Left renal pelvis (tissue), 4 donors: ENCODE measurements at regions not wholly inside any gene's neighbourhood (a gene's known extent, or its start where the extent isn't known, plus 50 kb on each side); places are given as distances from the start of the nearest gene placed in this dataset.

Experiments used
- DNase-seq, 4 donors: peaks; one replicate each; pipeline ENCODE4 v3.0.0-alpha.2; 2013; ENCODE audit warnings: low read depth in 4 of 4, low spot score in 3 of 4

GRCh38 chr12:111091051-111091450, 170.7 kb upstream of the MYL2 start:
- no peak for DNase-seq

DNA sequence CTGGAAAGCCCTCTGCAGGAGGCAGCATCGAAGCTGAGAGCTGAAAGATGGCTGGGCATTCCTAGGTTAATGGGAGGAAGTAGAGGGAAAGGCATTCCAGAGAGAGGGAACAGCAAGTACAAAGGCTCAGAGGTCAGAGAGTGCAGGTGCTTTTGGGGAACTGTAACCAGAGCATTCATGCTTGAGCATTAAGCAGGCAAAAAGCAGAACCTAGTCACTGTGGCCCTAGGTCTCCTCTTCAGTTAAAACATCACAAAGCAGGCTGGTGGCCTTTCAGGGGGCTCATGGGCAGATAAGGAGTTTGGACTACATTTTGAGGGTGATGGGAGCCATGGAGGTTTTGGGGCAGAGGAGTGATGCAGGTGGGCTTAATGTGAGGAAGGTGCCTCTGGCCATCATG, 169.2 kb upstream of the MYL2 start:
- no peak for DNase-seq

GRCh38 chr12:111088409-111088808, 168.0 kb upstream of the MYL2 start:
- no peak for DNase-seq

GRCh38 chr12:111086947-111087700, 166.7 kb upstream of the MYL2 start:
- DNase-seq = no peak

DNA sequence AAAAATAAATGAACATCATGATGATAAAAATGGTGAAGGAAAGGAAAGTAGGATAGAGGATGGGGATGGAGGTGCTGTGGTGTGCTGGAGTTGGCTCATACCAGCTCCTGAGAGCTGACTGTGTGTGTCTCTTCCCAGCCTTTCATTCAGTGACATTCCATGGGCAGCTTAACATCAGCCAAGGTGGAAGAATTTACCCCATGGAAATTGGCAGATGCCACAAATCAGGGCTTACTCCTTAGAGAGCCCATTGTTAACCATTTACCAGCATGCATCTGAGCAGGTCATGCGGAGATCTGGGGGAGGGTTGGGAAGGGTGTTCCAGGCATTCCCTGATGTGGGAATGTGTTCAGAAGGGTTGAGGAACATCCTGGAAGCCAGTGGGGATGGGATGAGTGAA, 164.7 kb upstream of the MYL2 start:
- no peak for DNase-seq

DNA sequence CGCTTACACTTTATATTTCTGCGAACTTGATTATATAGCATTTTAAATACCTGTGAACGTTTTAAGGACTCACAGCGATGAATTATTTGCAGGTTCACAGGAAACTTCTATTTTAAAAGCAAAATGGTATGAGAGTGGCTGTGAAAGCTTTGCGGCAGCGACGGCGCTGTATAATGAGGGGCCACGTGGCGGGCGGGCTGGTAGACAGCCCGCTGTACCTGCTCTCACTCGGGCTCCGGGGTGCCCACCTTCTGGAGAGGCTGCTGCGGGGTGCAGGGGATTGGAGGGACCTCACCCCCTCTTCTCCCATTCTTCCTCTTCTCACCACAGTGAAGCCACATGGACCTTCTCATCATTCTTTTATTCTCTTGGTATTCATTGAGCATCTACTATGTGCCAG, 164.2 kb upstream of the MYL2 start:
- DNase-seq = no peak

GRCh38 chr12:111084158-111084557, 163.8 kb upstream of the MYL2 start:
- DNase-seq = no peak

- DNase-seq = no peak
Observed at GRCh38 chr12:111081600-111081999, 161.2 kb upstream of the MYL2 start.

- DNase-seq = no peak
Observed at GRCh38 chr12:111078731-111079130, 158.4 kb upstream of the MYL2 start.

GRCh38 chr12:111076611-111077451, 156.5 kb upstream of the MYL2 start:
- no peak for DNase-seq

DNA sequence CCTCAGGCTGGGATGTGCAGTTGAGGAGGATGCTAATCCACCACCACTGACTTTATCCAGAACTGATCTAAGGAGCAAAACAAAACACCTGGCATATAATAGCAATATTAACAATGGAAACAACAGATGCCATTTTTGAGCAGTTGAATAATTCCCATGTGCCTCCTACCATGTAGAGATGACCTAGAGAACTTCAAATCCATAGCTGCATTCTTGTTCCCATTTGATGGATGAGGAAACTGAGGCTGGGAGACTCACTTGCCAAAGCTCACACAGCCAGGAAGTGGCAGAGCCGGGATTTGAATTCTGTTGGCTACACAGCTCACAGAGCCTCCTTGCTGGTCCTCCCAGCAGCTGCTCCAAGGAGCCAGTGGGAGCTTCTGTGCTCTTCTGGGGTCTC, 155.8 kb upstream of the MYL2 start:
- no peak for DNase-seq

- DNase-seq = no peak
Observed at GRCh38 chr12:111074965-111075364, 154.6 kb upstream of the MYL2 start.

GRCh38 chr12:111074559-111074958, 154.2 kb upstream of the MYL2 start:
- DNase-seq = no peak

DNA sequence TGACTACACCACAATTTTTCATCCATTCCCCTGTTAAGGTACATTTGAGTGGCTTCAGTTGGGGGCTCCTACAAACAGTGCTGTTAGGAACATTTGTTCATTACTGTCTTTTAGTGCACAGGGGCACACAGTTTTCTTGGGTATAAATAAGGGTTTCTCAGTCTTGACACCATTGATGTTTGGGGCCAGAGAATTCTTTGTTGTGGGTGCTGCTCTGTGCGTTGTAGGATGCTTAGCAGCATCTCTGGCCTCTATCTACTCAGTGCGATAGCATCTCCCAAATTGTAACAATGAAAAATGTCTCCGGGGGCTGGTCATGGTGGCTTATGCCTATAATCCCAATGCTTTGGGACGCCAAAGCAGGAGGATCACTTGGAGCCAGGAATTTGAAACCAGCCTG, 153.0 kb upstream of the MYL2 start:
- no peak for DNase-seq

GRCh38 chr12:111072299-111072698, 151.9 kb upstream of the MYL2 start:
- no peak for DNase-seq

DNA sequence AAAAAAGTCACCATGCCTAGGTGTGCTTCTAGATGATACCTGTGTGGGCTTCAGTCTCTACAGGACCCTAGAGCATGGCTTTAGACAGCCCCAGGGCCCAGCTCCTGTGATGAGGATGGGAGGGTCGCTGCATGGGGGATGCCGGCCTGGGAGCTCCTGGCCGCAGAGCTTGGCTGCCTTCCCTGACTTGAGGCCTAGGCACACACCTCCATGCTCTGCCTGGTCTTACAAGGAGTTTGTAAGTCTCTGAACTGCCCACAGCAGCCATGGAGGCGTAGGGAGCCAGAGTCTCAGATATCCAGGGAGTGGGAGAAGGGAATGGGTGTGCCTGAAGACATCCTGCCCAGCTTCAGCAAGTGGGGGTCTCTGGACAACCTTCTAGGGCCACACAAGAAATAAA, 149.5 kb upstream of the MYL2 start:
- DNase-seq = no peak

DNA sequence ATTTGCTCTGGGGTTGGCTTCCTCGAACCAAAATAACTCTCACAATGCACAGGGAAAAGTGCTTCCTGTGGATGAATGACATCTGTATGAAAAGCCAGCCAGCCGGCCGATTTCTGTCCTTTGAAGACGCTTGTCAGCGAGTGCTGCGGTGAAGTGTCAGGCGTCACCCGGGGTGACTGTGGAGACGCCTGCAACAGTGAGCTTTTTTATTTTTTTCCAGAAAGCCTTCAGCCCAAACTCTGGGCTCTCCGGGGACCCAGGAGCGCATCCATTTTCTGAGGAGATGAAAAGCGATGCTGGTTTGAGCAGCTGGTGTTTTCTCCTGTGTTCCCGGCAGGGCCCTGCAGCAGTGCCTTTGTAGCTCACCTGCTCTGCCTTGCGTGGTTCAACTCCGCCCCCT, 147.9 kb upstream of the MYL2 start:
- no peak for DNase-seq

DNA sequence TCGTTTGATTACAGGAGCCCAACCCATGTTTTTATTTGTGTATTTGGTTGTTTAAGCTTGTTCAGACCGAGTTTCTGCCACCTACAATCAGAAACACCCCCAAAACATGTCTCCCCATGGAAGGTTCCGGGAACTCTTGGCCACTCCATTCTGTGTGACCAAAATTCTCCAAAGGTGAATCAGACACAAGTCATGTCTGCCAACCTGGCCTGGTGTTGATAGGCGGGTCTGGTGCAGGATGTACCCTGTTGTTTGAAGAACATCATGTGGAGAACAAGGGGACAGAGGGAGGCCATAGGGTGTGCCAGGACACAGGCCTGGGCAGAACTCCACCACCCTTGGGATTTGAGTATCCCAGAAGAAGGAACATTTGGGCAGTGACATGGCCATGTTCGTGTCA, 147.1 kb upstream of the MYL2 start:
- no peak for DNase-seq

- no peak for DNase-seq
Observed at GRCh38 chr12:111066744-111067437, 146.5 kb upstream of the MYL2 start.

GRCh38 chr12:111064982-111065381, 144.6 kb upstream of the MYL2 start:
- DNase-seq = no peak

GRCh38 chr12:111064154-111064553, 143.8 kb upstream of the MYL2 start:
- DNase-seq = no peak
